Right cardiac atrium (tissue), 5 donors: ENCODE measurements at regions not wholly inside any gene's neighbourhood (a gene's known extent, or its start where the extent isn't known, plus 50 kb on each side); places are given as distances from the start of the nearest gene placed in this dataset.

Experiments used
- ATAC-seq, 2 donors: fragments of 200-7000 bp; cut with Tn5 transposase; one replicate each; pipeline versions ENCODE4 v1.8.0 to v1.9.1; 2020; ENCODE audit warnings: moderate library complexity in 2 of 2, mild to moderate bottlenecking in 1 of 2
- DNase-seq, 3 donors: peaks; one replicate each; pipeline ENCODE4 v3.0.0-alpha.2; 2020
- H3K27ac ChIP-seq: one replicate; pipeline ENCODE4 v1.5.1; 2013; ENCODE audit warnings: mild to moderate bottlenecking, low read length, control low read depth, moderate library complexity
- H3K27me3 ChIP-seq: one replicate; pipeline ENCODE4 v1.6.1; 2013; ENCODE audit not compliant: control insufficient read depth, insufficient read depth
- H3K4me1 ChIP-seq: one replicate; pipeline ENCODE4 v1.6.1; 2013; ENCODE audit warnings: low read length; ENCODE audit not compliant: control insufficient read depth, insufficient read depth
- H3K4me3 ChIP-seq: one replicate; pipeline ENCODE4 v1.5.1; 2013; ENCODE audit warnings: low read length, control low read depth
- H3K9me3 ChIP-seq: one replicate; pipeline ENCODE4 v1.6.1; 2013; ENCODE audit warnings: low read length; ENCODE audit not compliant: control insufficient read depth
- WGBS: extraction: QIAGEN DNeasy Blood & Tissue Kit; methylation state at CpG from one replicate; pipeline ENCODE4 v1.1.7; 2013; 5-methylcytosine and 5-hydroxymethylcytosine counted together
- intact Hi-C, 4 donors: fragments of 100-400 bp; cut with DNase I; formaldehyde crosslinking; loops; one replicate each; pipeline versions ENCODE4 v1.11.0 to v1.14.0; 2022 to 2023
- donor health status: healthy with polysubstance abuse.
- donor health status: DM: no; HTN: yes; CAD: no.
- donor health status: DM: no; HTN: no; CAD: no.
- donor health status: DM: no; HTN: yes; CAD: no; lungs with severe emphysema.
- donor health status: DM: yes; HTN: yes; CAD: no.

- no peaks in the 10 kb centered on the region for H3K27me3 ChIP-seq
- DNase-seq = peak in 1 of 3 donors; percentile 11
- H3K4me1 ChIP-seq = no peaks in the 10 kb centered on the region
- intact Hi-C loops = no loop called here
- ATAC-seq = peak in 1 of 2 donors; percentile 23
- no peak overlapping the region for H3K27ac ChIP-seq
- WGBS = 93% methylated on average over 7 of the region's 7 CpGs
- no peak overlapping the region for H3K4me3 ChIP-seq
- no peaks in the 10 kb centered on the region for H3K9me3 ChIP-seq
Observed at GRCh38 chr6:66396549-66396948, 689.5 kb upstream of the EYS start.

GRCh38 chr6:66396145-66396544, 689.1 kb upstream of the EYS start:
- DNase-seq (no peak), ATAC-seq (no peak)
- H3K4me3 ChIP-seq = no peak overlapping the region
- H3K4me1 ChIP-seq = no peaks in the 10 kb centered on the region
- 82% methylated on average over 6 of the region's 6 CpGs for WGBS
- intact Hi-C loops = no loop called here
- no peaks in the 10 kb centered on the region for H3K27me3 ChIP-seq
- no peaks in the 10 kb centered on the region for H3K9me3 ChIP-seq
- H3K27ac ChIP-seq = no peak overlapping the region

- Histone ChIP-seq H3K9me3 (no peaks in the 10 kb centered on the region), H3K4me1 (no peaks in the 10 kb centered on the region), H3K27me3 (no peaks in the 10 kb centered on the region), H3K27ac (no peak overlapping the region), H3K4me3 (no peak overlapping the region)
- intact Hi-C loops = no loop called here
- WGBS = 95% methylated on average over 2 of the region's 2 CpGs
- ATAC-seq = no peak
- DNase-seq = no peak
Observed at GRCh38 chr6:66390393-66390792, 683.4 kb upstream of the EYS start.

- H3K27me3 ChIP-seq = no peaks in the 10 kb centered on the region
- no peaks in the 10 kb centered on the region for H3K4me1 ChIP-seq
- no peaks in the 10 kb centered on the region for H3K9me3 ChIP-seq
- 86% methylated on average over 2 of the region's 2 CpGs for WGBS
- ATAC-seq (no peak), DNase-seq (no peak)
- intact Hi-C loops = no loop called here
- H3K27ac ChIP-seq = no peak overlapping the region
- H3K4me3 ChIP-seq = no peak overlapping the region
Observed at GRCh38 chr6:66376001-66376400, 669.0 kb upstream of the EYS start.

- DNase-seq (no peak), ATAC-seq (no peak)
- H3K9me3 ChIP-seq = no peaks in the 10 kb centered on the region
- intact Hi-C loops = no loop called here
- no peak overlapping the region for H3K4me3 ChIP-seq
- no peak overlapping the region for H3K27ac ChIP-seq
- H3K27me3 ChIP-seq = no peaks in the 10 kb centered on the region
- H3K4me1 ChIP-seq = no peaks in the 10 kb centered on the region
Observed at GRCh38 chr6:66369407-66369806, 662.4 kb upstream of the EYS start.

- ATAC-seq (no peak), DNase-seq (no peak)
- intact Hi-C loops = no loop called here
- no peak overlapping the region for H3K27ac ChIP-seq
- WGBS = 88% methylated on average over 6 of the region's 6 CpGs
- no peaks in the 10 kb centered on the region for H3K4me1 ChIP-seq
- no peak overlapping the region for H3K4me3 ChIP-seq
- H3K27me3 ChIP-seq = no peaks in the 10 kb centered on the region
- H3K9me3 ChIP-seq = no peaks in the 10 kb centered on the region
Observed at GRCh38 chr6:66362888-66363287, 655.9 kb upstream of the EYS start.

GRCh38 chr6:66361886-66362285, 654.9 kb upstream of the EYS start:
- intact Hi-C loops = no loop called here
- Histone ChIP-seq H3K27me3 (no peaks in the 10 kb centered on the region), H3K4me1 (no peaks in the 10 kb centered on the region), H3K27ac (no peak overlapping the region), H3K4me3 (no peak overlapping the region), H3K9me3 (no peaks in the 10 kb centered on the region)
- 93% methylated on average over 8 of the region's 8 CpGs for WGBS
- DNase-seq (peak in 1 of 3 donors; percentile 38), ATAC-seq (no peak)

- no peak for DNase-seq
- H3K27me3 ChIP-seq = no peaks in the 10 kb centered on the region
- H3K4me1 ChIP-seq = no peaks in the 10 kb centered on the region
- no peak for ATAC-seq
- H3K9me3 ChIP-seq = no peaks in the 10 kb centered on the region
- H3K4me3 ChIP-seq = no peak overlapping the region
- H3K27ac ChIP-seq = no peak overlapping the region
- intact Hi-C loops = no loop called here
Observed at GRCh38 chr6:66357781-66358180, 650.8 kb upstream of the EYS start.

GRCh38 chr6:66355471-66355870, 648.4 kb upstream of the EYS start:
- H3K27me3 ChIP-seq = no peaks in the 10 kb centered on the region
- WGBS = 73% methylated on average over 1 of the region's 1 CpG
- ATAC-seq = no peak
- DNase-seq = no peak
- H3K4me3 ChIP-seq = no peak overlapping the region
- H3K27ac ChIP-seq = no peak overlapping the region
- intact Hi-C loops = no loop called here
- no peaks in the 10 kb centered on the region for H3K9me3 ChIP-seq
- no peaks in the 10 kb centered on the region for H3K4me1 ChIP-seq

GRCh38 chr6:66344796-66345195, 637.8 kb upstream of the EYS start:
- no peak overlapping the region for H3K27ac ChIP-seq
- H3K4me3 ChIP-seq = no peak overlapping the region
- no peak for ATAC-seq
- H3K27me3 ChIP-seq = no peaks in the 10 kb centered on the region
- intact Hi-C loops = loop anchor here in 1 of 4 donors (5.0 kb wide), 1 partner anchor 47 kb away; no protein-coding TSS in a partner anchor
- no peak for DNase-seq
- no peaks in the 10 kb centered on the region for H3K9me3 ChIP-seq
- no peaks in the 10 kb centered on the region for H3K4me1 ChIP-seq
- WGBS = 27% methylated on average over 2 of the region's 2 CpGs

GRCh38 chr6:66340736-66341135, 633.7 kb upstream of the EYS start:
- no peaks in the 10 kb centered on the region for H3K9me3 ChIP-seq
- no peaks in the 10 kb centered on the region for H3K27me3 ChIP-seq
- H3K27ac ChIP-seq = no peak overlapping the region
- no peak overlapping the region for H3K4me3 ChIP-seq
- WGBS = 90% methylated on average over 1 of the region's 1 CpG
- H3K4me1 ChIP-seq = no peaks in the 10 kb centered on the region
- intact Hi-C loops = loop anchor here in 1 of 4 donors (5.0 kb wide), 1 partner anchor 43 kb away; no protein-coding TSS in a partner anchor
- ATAC-seq (no peak), DNase-seq (no peak)

- intact Hi-C loops = no loop called here
- DNase-seq (no peak), ATAC-seq (no peak)
- H3K27ac ChIP-seq = no peak overlapping the region
- H3K4me1 ChIP-seq = no peaks in the 10 kb centered on the region
- no peak overlapping the region for H3K4me3 ChIP-seq
- no peaks in the 10 kb centered on the region for H3K9me3 ChIP-seq
- 68% methylated on average over 1 of the region's 1 CpG for WGBS
- no peaks in the 10 kb centered on the region for H3K27me3 ChIP-seq
Observed at GRCh38 chr6:66336176-66336575, 629.1 kb upstream of the EYS start.
